Endodermal cell (in vitro differentiated cells): ENCODE measurements at regions not wholly inside any gene's neighbourhood (a gene's known extent, or its start where the extent isn't known, plus 50 kb on each side); places are given as distances from the start of the nearest gene placed in this dataset.
A peak's percentile ranks its signal among the peaks of the same experiment; 100 is the strongest.

Source experiments
- DNase-seq: peaks from one replicate; pipeline ENCODE4 v3.0.0-alpha.2; 2017
- H3K27ac ChIP-seq: 2 replicates; pipeline ENCODE4 v1.5.1; 2013; ENCODE audit warnings: mild to moderate bottlenecking, low read depth, low read length, moderate library complexity
- H3K27me3 ChIP-seq: 2 replicates; pipeline ENCODE4 v1.6.1; 2013; ENCODE audit warnings: mild to moderate bottlenecking, low read length, moderate library complexity; ENCODE audit not compliant: insufficient read depth, control insufficient read depth, poor library complexity, severe bottlenecking
- H3K36me3 ChIP-seq: 2 replicates; pipeline ENCODE4 v1.7.0; 2013; ENCODE audit warnings: mild to moderate bottlenecking, low read length, moderate library complexity; ENCODE audit not compliant: control insufficient read depth, insufficient read depth
- H3K4me1 ChIP-seq: one replicate; pipeline ENCODE4 v1.7.0; 2013; ENCODE audit warnings: low read length; ENCODE audit not compliant: control insufficient read depth, insufficient read depth
- H3K4me3 ChIP-seq: 2 replicates; pipeline ENCODE4 v1.5.1; 2013; ENCODE audit warnings: mild to moderate bottlenecking, low read length, moderate library complexity
- H3K9ac ChIP-seq: 2 replicates; pipeline ENCODE4 v1.6.1; 2013; ENCODE audit warnings: mild to moderate bottlenecking, low read length, moderate library complexity; ENCODE audit not compliant: poor library complexity, severe bottlenecking; ENCODE audit errors: extremely low read depth
- H3K9me3 ChIP-seq: 2 replicates; pipeline ENCODE4 v1.6.1; 2013; ENCODE audit warnings: mild to moderate bottlenecking, low read length, moderate library complexity; ENCODE audit not compliant: control insufficient read depth
- H3K27ac Mint-ChIP-seq: 2 replicates; pipeline ENCODE4 v1.8.0; 2020; ENCODE audit warnings: mixed read lengths
- H3K27me3 Mint-ChIP-seq: 2 replicates; pipeline ENCODE4 v1.8.0; 2021; ENCODE audit warnings: mild to moderate bottlenecking, mixed read lengths; ENCODE audit not compliant: insufficient read depth
- H3K36me3 Mint-ChIP-seq: 2 replicates; pipeline ENCODE4 v1.8.0; 2020; ENCODE audit warnings: low read depth, mixed read lengths
- H3K4me1 Mint-ChIP-seq: 2 replicates; pipeline ENCODE4 v1.8.0; 2020; ENCODE audit warnings: mixed read lengths
- H3K4me3 Mint-ChIP-seq: 2 replicates; pipeline ENCODE4 v1.8.0; 2020; ENCODE audit warnings: mild to moderate bottlenecking, moderate library complexity, mixed read lengths
- H3K9me3 Mint-ChIP-seq: 2 replicates; pipeline ENCODE4 v1.8.0; 2020; ENCODE audit warnings: mild to moderate bottlenecking, mixed read lengths
- CTCF ChIP-seq: fragments of 200-600 bp; sonication (generic); conservative IDR thresholded peaks from 2 replicates; pipeline ENCODE4 v1.5.0; 2021; ENCODE audit warnings: antibody characterized with exemption, mild to moderate bottlenecking
- WGBS, 2 experiments: methylation state at CpG; one replicate each; pipeline versions ENCODE4 v1.1.5 to v1.1.7; 2013; ENCODE audit warnings: missing lambda C conversion rate in 2 of 2, mixed read lengths in 1 of 2; ENCODE audit not compliant: insufficient coverage in 1 of 2, insufficient read length in 1 of 2; 5-methylcytosine and 5-hydroxymethylcytosine counted together

- TF ChIP-seq CTCF, result no peak
- Histone ChIP-seq H3K9ac (no peak overlapping the region), H3K4me1 (no peaks in the 10 kb centered on the region), H3K36me3 (no peaks in the 10 kb centered on the region), H3K4me3 (no peak overlapping the region), H3K9me3 (no peaks in the 10 kb centered on the region), H3K27me3 (no peaks in the 10 kb centered on the region), H3K27ac (no peak overlapping the region)
- Mint-ChIP-seq H3K27ac (no peak overlapping the region), H3K36me3 (no peaks in the 10 kb centered on the region), H3K4me1 (no peaks in the 10 kb centered on the region), H3K4me3 (no peak overlapping the region), H3K27me3 (peaks cover 11% of the 10 kb centered on the region), H3K9me3 (peaks cover 2% of the 10 kb centered on the region)
- DNase-seq, result no peak
- WGBS, 2 experiments, result 94 to 96% methylated on average over 2 to 3 of the region's 3 CpGs
These were observed 76.4 kb upstream of the STT3B start for GRCh38 chr3:31456373-31456772.

GRCh38 chr3:31461426-31461825 lies 71.3 kb upstream of the STT3B start:
- H3K9ac ChIP-seq, result no peak overlapping the region
- no peak overlapping the region for H3K27ac ChIP-seq
- DNase-seq, result no peak
- H3K4me1 Mint-ChIP-seq, result peaks cover 18% of the 10 kb centered on the region
- peaks cover 9% of the 10 kb centered on the region for H3K4me1 ChIP-seq
- no peak for TF ChIP-seq CTCF
- WGBS, 2 experiments, result 92 to 100% methylated on average over 2 of the region's 2 CpGs
- no peaks in the 10 kb centered on the region for H3K36me3 ChIP-seq
- no peaks in the 10 kb centered on the region for H3K9me3 ChIP-seq
- H3K27me3 Mint-ChIP-seq, result no peaks in the 10 kb centered on the region
- H3K4me3 Mint-ChIP-seq, result no peak overlapping the region
- no peaks in the 10 kb centered on the region for H3K36me3 Mint-ChIP-seq
- H3K27me3 ChIP-seq, result no peaks in the 10 kb centered on the region
- no peak overlapping the region for H3K4me3 ChIP-seq
- H3K27ac Mint-ChIP-seq, result no peak overlapping the region
- H3K9me3 Mint-ChIP-seq, result peaks cover 2% of the 10 kb centered on the region

GRCh38 chr3:31462050-31462569 lies 70.6 kb upstream of the STT3B start:
- Histone ChIP-seq H3K9me3 (no peaks in the 10 kb centered on the region), H3K9ac (no peak overlapping the region), H3K27me3 (no peaks in the 10 kb centered on the region), H3K4me1 (peaks cover 9% of the 10 kb centered on the region), H3K4me3 (no peak overlapping the region), H3K27ac (no peak overlapping the region), H3K36me3 (no peaks in the 10 kb centered on the region)
- Mint-ChIP-seq H3K4me3 (no peak overlapping the region), H3K36me3 (no peaks in the 10 kb centered on the region), H3K27me3 (no peaks in the 10 kb centered on the region), H3K4me1 (peaks cover 23% of the 10 kb centered on the region), H3K27ac (no peak overlapping the region), H3K9me3 (peaks cover 2% of the 10 kb centered on the region)
- WGBS, 2 experiments, result 70 to 80% methylated on average over 1 to 4 of the region's 4 CpGs
- TF ChIP-seq CTCF, result peak; percentile 56
- DNase-seq, result peak; percentile 62
